MCF 10A (cell line): ENCODE measurements at regions not wholly inside any gene's neighbourhood (a gene's known extent, or its start where the extent isn't known, plus 50 kb on each side); places are given as distances from the start of the nearest gene placed in this dataset.

Source experiments
- BruUV-seq: library from RNA; stranded (reverse); fragments of 400-500 nt; replicated peaks from 2 replicates; lab custom pipeline; 2021; lab: Mats Ljungman, UMichigan
- CTCF ChIA-PET: fragments of 300-600 bp; sonication (Branson Sonifier 250); formaldehyde crosslinking; extraction: SDS; loops from one replicate; lab custom pipeline; 2021; ENCODE audit warnings: antibody characterized with exemption, inconsistent platforms; lab: Yijun Ruan, JAX
- POLR2A ChIA-PET: fragments of 300-600, 350-650 bp; sonication (Branson Sonifier 250); formaldehyde crosslinking; extraction: SDS; loops from one replicate; lab custom pipeline; 2020; ENCODE audit warnings: antibody characterized with exemption, inconsistent platforms; lab: Yijun Ruan, JAX
- DNase-seq: peaks from one replicate; pipeline ENCODE4 v3.0.0-alpha.2; 2018; ENCODE audit not compliant: unreplicated experiment
- H3K27ac Mint-ChIP-seq: one replicate; pipeline ENCODE4 v1.8.0; 2022; ENCODE audit warnings: mild to moderate bottlenecking, low read depth, mixed read lengths; ENCODE audit not compliant: unreplicated experiment
- H3K27me3 Mint-ChIP-seq: one replicate; pipeline ENCODE4 v1.8.0; 2022; ENCODE audit warnings: mixed read lengths; ENCODE audit not compliant: insufficient read depth, unreplicated experiment
- H3K36me3 Mint-ChIP-seq: one replicate; pipeline ENCODE4 v1.8.0; 2022; ENCODE audit warnings: mild to moderate bottlenecking, moderate library complexity, mixed read lengths; ENCODE audit not compliant: insufficient read depth, unreplicated experiment
- H3K4me1 Mint-ChIP-seq: one replicate; pipeline ENCODE4 v1.8.0; 2022; ENCODE audit warnings: mixed read lengths; ENCODE audit not compliant: insufficient read depth, unreplicated experiment
- H3K4me3 Mint-ChIP-seq: one replicate; pipeline ENCODE4 v1.8.0; 2022; ENCODE audit warnings: mild to moderate bottlenecking, moderate library complexity, mixed read lengths; ENCODE audit not compliant: unreplicated experiment
- H3K9me3 Mint-ChIP-seq: one replicate; pipeline ENCODE4 v1.8.0; 2022; ENCODE audit warnings: mixed read lengths; ENCODE audit not compliant: unreplicated experiment
- intact Hi-C: fragments of 100-400 bp; cut with micrococcal nuclease; formaldehyde crosslinking; loops from 2 replicates; pipeline ENCODE4 v1.14.1; 2022
- TF ChIP-seq, protein P1 (sequence below): fragments of 200-600 bp; IDR thresholded peaks from one replicate; pipeline ENCODE4 v1.8.0; 2022; ENCODE audit warnings: antibody characterized with exemption, mild to moderate bottlenecking; ENCODE audit not compliant: unreplicated experiment

DNA sequence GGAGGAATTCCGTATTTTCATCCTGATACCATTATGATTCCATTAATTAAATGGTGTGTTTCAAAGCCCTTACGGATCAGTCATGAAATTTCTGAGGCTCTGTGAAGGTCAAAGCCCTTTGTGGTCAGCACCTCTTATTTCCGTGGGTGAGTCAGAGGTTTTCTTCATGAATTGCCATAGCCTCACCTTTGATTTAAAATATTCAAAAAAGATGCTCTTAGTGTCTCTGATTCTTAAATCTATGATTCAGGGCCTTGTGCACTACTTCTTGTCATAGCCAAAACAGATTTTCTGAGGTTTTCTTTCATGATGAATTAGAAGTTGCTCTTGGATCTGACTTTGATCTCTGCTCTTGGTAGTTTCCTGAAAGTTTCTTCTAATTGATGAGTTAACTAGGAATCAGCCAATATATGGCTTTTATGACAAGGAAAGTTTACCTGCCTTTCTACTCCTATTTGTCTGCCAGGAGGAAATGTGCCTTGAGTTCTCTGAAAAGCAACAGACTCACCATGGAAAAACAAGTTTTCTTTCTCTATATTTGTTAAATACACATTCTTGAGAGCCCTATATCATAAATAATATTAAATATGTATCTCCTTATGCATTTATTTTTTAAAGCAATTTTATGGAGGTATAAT is 613.0 kb downstream of the UTRN start:
- TF ChIP-seq, protein P1, sequence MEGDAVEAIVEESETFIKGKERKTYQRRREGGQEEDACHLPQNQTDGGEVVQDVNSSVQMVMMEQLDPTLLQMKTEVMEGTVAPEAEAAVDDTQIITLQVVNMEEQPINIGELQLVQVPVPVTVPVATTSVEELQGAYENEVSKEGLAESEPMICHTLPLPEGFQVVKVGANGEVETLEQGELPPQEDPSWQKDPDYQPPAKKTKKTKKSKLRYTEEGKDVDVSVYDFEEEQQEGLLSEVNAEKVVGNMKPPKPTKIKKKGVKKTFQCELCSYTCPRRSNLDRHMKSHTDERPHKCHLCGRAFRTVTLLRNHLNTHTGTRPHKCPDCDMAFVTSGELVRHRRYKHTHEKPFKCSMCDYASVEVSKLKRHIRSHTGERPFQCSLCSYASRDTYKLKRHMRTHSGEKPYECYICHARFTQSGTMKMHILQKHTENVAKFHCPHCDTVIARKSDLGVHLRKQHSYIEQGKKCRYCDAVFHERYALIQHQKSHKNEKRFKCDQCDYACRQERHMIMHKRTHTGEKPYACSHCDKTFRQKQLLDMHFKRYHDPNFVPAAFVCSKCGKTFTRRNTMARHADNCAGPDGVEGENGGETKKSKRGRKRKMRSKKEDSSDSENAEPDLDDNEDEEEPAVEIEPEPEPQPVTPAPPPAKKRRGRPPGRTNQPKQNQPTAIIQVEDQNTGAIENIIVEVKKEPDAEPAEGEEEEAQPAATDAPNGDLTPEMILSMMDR = no peak
- CTCF ChIA-PET = no interaction called here
- POLR2A ChIA-PET = no interaction called here
- DNase-seq = peak; percentile 61
- no TSS peak for BruUV-seq
- Mint-ChIP-seq H3K27me3 (no peaks in the 10 kb centered on the region), H3K27ac (peak overlapping the region; percentile 76), H3K4me1 (peaks cover 15% of the 10 kb centered on the region), H3K9me3 (no peaks in the 10 kb centered on the region), H3K36me3 (no peaks in the 10 kb centered on the region), H3K4me3 (no peak overlapping the region)
- intact Hi-C loops = no loop called here

GRCh38 chr6:144898741-144899140 is 613.6 kb downstream of the UTRN start:
- Mint-ChIP-seq H3K9me3 (no peaks in the 10 kb centered on the region), H3K4me3 (no peak overlapping the region)
- POLR2A ChIA-PET = no interaction called here

GRCh38 chr6:144899161-144899560 is 614.0 kb downstream of the UTRN start:
- Mint-ChIP-seq H3K9me3 (no peaks in the 10 kb centered on the region), H3K4me1 (peaks cover 15% of the 10 kb centered on the region), H3K4me3 (no peak overlapping the region), H3K36me3 (no peaks in the 10 kb centered on the region), H3K27me3 (no peaks in the 10 kb centered on the region), H3K27ac (no peak overlapping the region)
- TF ChIP-seq, protein P1 = no peak
- BruUV-seq = no TSS peak
- peak; percentile 49 for DNase-seq
- ChIA-PET POLR2A (no interaction called here), CTCF (no interaction called here)
- intact Hi-C loops = no loop called here

More at GRCh38 chr6:144898741-144899140, 613.6 kb downstream of the UTRN start:
- DNase-seq = no peak
- TF ChIP-seq, protein P1 = no peak
- intact Hi-C loops = no loop called here
- no peaks in the 10 kb centered on the region for H3K27me3 Mint-ChIP-seq
- no peaks in the 10 kb centered on the region for H3K36me3 Mint-ChIP-seq
- H3K27ac Mint-ChIP-seq = no peak overlapping the region
- CTCF ChIA-PET = no interaction called here
- BruUV-seq = no TSS peak
- peaks cover 15% of the 10 kb centered on the region for H3K4me1 Mint-ChIP-seq

- Mint-ChIP-seq H3K9me3 (no peaks in the 10 kb centered on the region), H3K4me1 (peaks cover 15% of the 10 kb centered on the region), H3K27me3 (no peaks in the 10 kb centered on the region), H3K27ac (no peak overlapping the region), H3K36me3 (no peaks in the 10 kb centered on the region), H3K4me3 (no peak overlapping the region)
- POLR2A ChIA-PET = no interaction called here
- BruUV-seq = no TSS peak
- CTCF ChIA-PET = no interaction called here
- intact Hi-C loops = no loop called here
- no peak for DNase-seq
- TF ChIP-seq, protein P1 = no peak
Observed at GRCh38 chr6:144901412-144901811, 616.3 kb downstream of the UTRN start.
